ENCODE measurements at regions not wholly inside any gene's neighbourhood (a gene's known extent, or its start where the extent isn't known, plus 50 kb on each side); places are given as distances from the start of the nearest gene placed in this dataset.

- Histone ChIP-seq H3K9me2 (replicated peaks; ENCODE audit: low read depth, low read length) (no peaks in the 10 kb centered on the region), H3K9me3 (ENCODE audit: insufficient read depth, low read depth, low read length) (no peaks in the 10 kb centered on the region), H3K79me2 (ENCODE audit: insufficient read depth, low read length) (no peaks in the 10 kb centered on the region), H3K9ac (ENCODE audit: low read depth, low read length, poor library complexity, severe bottlenecking) (no peak overlapping the region), H4K20me1 (ENCODE audit: insufficient read depth, low read length, poor library complexity, severe bottlenecking) (no peaks in the 10 kb centered on the region), H3K4me2 (ENCODE audit: low read depth, low read length, poor library complexity, severe bottlenecking) (no peak overlapping the region), H3F3A (ENCODE audit: low read depth) (no peaks in the 10 kb centered on the region), H3K27me3 (ENCODE audit: insufficient read depth, low read length, poor library complexity, severe bottlenecking) (no peaks in the 10 kb centered on the region), H3K4me1 (ENCODE audit: insufficient read depth, low read length, poor library complexity, severe bottlenecking) (no peaks in the 10 kb centered on the region), H3K4me3 (ENCODE audit: low read length, poor library complexity, severe bottlenecking) (no peak overlapping the region), H2AFZ (ENCODE audit: low read length) (no peak overlapping the region), H3K36me3 (ENCODE audit: insufficient read depth, low read length) (no peaks in the 10 kb centered on the region)
- no peak for TF ChIP-seq EZH2phosphoT487 (IDR thresholded peaks at IDR 0.05; ENCODE audit: borderline replicate concordance)
- TF ChIP-seq CTCF (conservative IDR thresholded peaks at IDR 0.05; ENCODE audit: low read length) = no peak
These were observed 940.3 kb upstream of the LCORL start for GRCh38 chr4:18961879-18962278.

- Histone ChIP-seq H3F3A (ENCODE audit: low read depth) (no peaks in the 10 kb centered on the region), H3K4me1 (ENCODE audit: insufficient read depth, low read length, poor library complexity, severe bottlenecking) (no peaks in the 10 kb centered on the region), H3K36me3 (ENCODE audit: insufficient read depth, low read length) (no peaks in the 10 kb centered on the region), H4K20me1 (ENCODE audit: insufficient read depth, low read length, poor library complexity, severe bottlenecking) (no peaks in the 10 kb centered on the region), H3K27me3 (ENCODE audit: insufficient read depth, low read length, poor library complexity, severe bottlenecking) (no peaks in the 10 kb centered on the region), H2AFZ (ENCODE audit: low read length) (no peak overlapping the region), H3K9me3 (ENCODE audit: insufficient read depth, low read depth, low read length) (no peaks in the 10 kb centered on the region), H3K4me3 (ENCODE audit: low read length, poor library complexity, severe bottlenecking) (no peak overlapping the region), H3K79me2 (ENCODE audit: insufficient read depth, low read length) (no peaks in the 10 kb centered on the region), H3K9ac (ENCODE audit: low read depth, low read length, poor library complexity, severe bottlenecking) (no peak overlapping the region), H3K4me2 (ENCODE audit: low read depth, low read length, poor library complexity, severe bottlenecking) (no peak overlapping the region), H3K9me2 (replicated peaks; ENCODE audit: low read depth, low read length) (no peaks in the 10 kb centered on the region)
- no peak for TF ChIP-seq EZH2phosphoT487 (IDR thresholded peaks at IDR 0.05; ENCODE audit: borderline replicate concordance)
- no peak for TF ChIP-seq CTCF (conservative IDR thresholded peaks at IDR 0.05; ENCODE audit: low read length)
These were observed 939.7 kb upstream of the LCORL start for GRCh38 chr4:18961266-18961665.

- H3K9me2 ChIP-seq (replicated peaks; ENCODE audit: low read depth, low read length) = 0 out of 2 replicates have a peak, but pooled peaks cover 5% of the 10 kb centered on the region
- H3F3A ChIP-seq (ENCODE audit: low read depth) = no peaks in the 10 kb centered on the region
- no peaks in the 10 kb centered on the region for H4K20me1 ChIP-seq (ENCODE audit: insufficient read depth, low read length, poor library complexity, severe bottlenecking)
- H3K36me3 ChIP-seq (ENCODE audit: insufficient read depth, low read length) = no peaks in the 10 kb centered on the region
- no peak overlapping the region for H3K4me2 ChIP-seq (ENCODE audit: low read depth, low read length, poor library complexity, severe bottlenecking)
- no peaks in the 10 kb centered on the region for H3K4me1 ChIP-seq (ENCODE audit: insufficient read depth, low read length, poor library complexity, severe bottlenecking)
- no peak overlapping the region for H3K4me3 ChIP-seq (ENCODE audit: low read length, poor library complexity, severe bottlenecking)
- no peak for TF ChIP-seq EZH2phosphoT487 (IDR thresholded peaks at IDR 0.05; ENCODE audit: borderline replicate concordance)
- no peaks in the 10 kb centered on the region for H3K27me3 ChIP-seq (ENCODE audit: insufficient read depth, low read length, poor library complexity, severe bottlenecking)
- no peak overlapping the region for H2AFZ ChIP-seq (ENCODE audit: low read length)
- no peaks in the 10 kb centered on the region for H3K79me2 ChIP-seq (ENCODE audit: insufficient read depth, low read length)
- H3K9ac ChIP-seq (ENCODE audit: low read depth, low read length, poor library complexity, severe bottlenecking) = no peak overlapping the region
- H3K9me3 ChIP-seq (ENCODE audit: insufficient read depth, low read depth, low read length) = no peaks in the 10 kb centered on the region
These were observed 936.2 kb upstream of the LCORL start for GRCh38 chr4:18957716-18958115.

GRCh38 chr4:18954538-18954937, 933.0 kb upstream of the LCORL start:
- TF ChIP-seq CTCF (conservative IDR thresholded peaks at IDR 0.05; ENCODE audit: low read length) (no peak), EZH2phosphoT487 (IDR thresholded peaks at IDR 0.05; ENCODE audit: borderline replicate concordance) (no peak)
- H3K27me3 ChIP-seq (ENCODE audit: insufficient read depth, low read length, poor library complexity, severe bottlenecking) = no peaks in the 10 kb centered on the region
- H2AFZ ChIP-seq (ENCODE audit: low read length) = no peak overlapping the region
- H3F3A ChIP-seq (ENCODE audit: low read depth) = no peaks in the 10 kb centered on the region
- H3K9ac ChIP-seq (ENCODE audit: low read depth, low read length, poor library complexity, severe bottlenecking) = no peak overlapping the region
- no peak overlapping the region for H3K4me3 ChIP-seq (ENCODE audit: low read length, poor library complexity, severe bottlenecking)
- no peaks in the 10 kb centered on the region for H3K36me3 ChIP-seq (ENCODE audit: insufficient read depth, low read length)
- H3K79me2 ChIP-seq (ENCODE audit: insufficient read depth, low read length) = no peaks in the 10 kb centered on the region
- H3K9me3 ChIP-seq (ENCODE audit: insufficient read depth, low read depth, low read length) = no peaks in the 10 kb centered on the region
- 0 out of 2 replicates have a peak, but pooled peaks cover 5% of the 10 kb centered on the region for H3K9me2 ChIP-seq (replicated peaks; ENCODE audit: low read depth, low read length)
- no peaks in the 10 kb centered on the region for H4K20me1 ChIP-seq (ENCODE audit: insufficient read depth, low read length, poor library complexity, severe bottlenecking)
- no peak overlapping the region for H3K4me2 ChIP-seq (ENCODE audit: low read depth, low read length, poor library complexity, severe bottlenecking)
- H3K4me1 ChIP-seq (ENCODE audit: insufficient read depth, low read length, poor library complexity, severe bottlenecking) = no peaks in the 10 kb centered on the region

Data from Loucy (cell line).